Spleen (tissue), 11 donors: ENCODE measurements at regions not wholly inside any gene's neighbourhood (a gene's known extent, or its start where the extent isn't known, plus 50 kb on each side); places are given as distances from the start of the nearest gene placed in this dataset.

Experiments used
- DNase-seq: peaks from one replicate; pipeline ENCODE4 v3.0.0-alpha.2; 2020
- H3K27ac ChIP-seq, 8 donors: fragments of 200-600 bp; sonication (generic) in 7 of 8; 1 replicate in 4 of 8; 2 replicates in 4 of 8; pipeline versions ENCODE4 v1.5.0 to v1.8.0; 2016 to 2021; ENCODE audit warnings: inconsistent platforms in 4 of 8, mild to moderate bottlenecking in 4 of 8, moderate library complexity in 1 of 8
- H3K27me3 ChIP-seq, 7 donors: fragments of 200-600 bp; sonication (generic) in 6 of 7; replicated peaks in 1 of 7; 1 replicate in 4 of 7; 2 replicates in 3 of 7; pipeline versions ENCODE4 v1.5.0 to v1.8.0; 2016 to 2021; ENCODE audit warnings: inconsistent platforms in 3 of 7, mild to moderate bottlenecking in 1 of 7
- H3K36me3 ChIP-seq, 6 donors: fragments of 200-600 bp; sonication (generic) in 5 of 6; 1 replicate in 4 of 6; 2 replicates in 2 of 6; pipeline versions ENCODE4 v1.5.0 to v1.8.0; 2016 to 2021; ENCODE audit warnings: inconsistent platforms in 2 of 6
- H3K4me1 ChIP-seq, 6 donors: fragments of 200-600 bp; sonication (generic) in 5 of 6; 1 replicate in 3 of 6; 2 replicates in 3 of 6; pipeline versions ENCODE4 v1.5.0 to v1.8.0; 2016 to 2021; ENCODE audit warnings: inconsistent platforms in 3 of 6
- H3K4me3 ChIP-seq, 8 donors: fragments of 200-600 bp; sonication (generic) in 7 of 8; 1 replicate in 4 of 8; 2 replicates in 4 of 8; pipeline versions ENCODE4 v1.5.0 to v1.8.0; 2016 to 2021; ENCODE audit warnings: inconsistent platforms in 4 of 8, mild to moderate bottlenecking in 4 of 8, moderate library complexity in 2 of 8
- H3K9me3 ChIP-seq, 8 donors: fragments of 200-600 bp; sonication (generic) in 7 of 8; 1 replicate in 4 of 8; 2 replicates in 4 of 8; pipeline versions ENCODE4 v1.5.0 to v1.8.0; 2016 to 2021; ENCODE audit warnings: inconsistent platforms in 4 of 8
- CTCF ChIP-seq, 11 experiments: fragments of 200-600 bp in 7 of 11; fragments of 450-650 bp in 4 of 11; sonication (generic) in 4 of 11; IDR thresholded peaks in 8 of 11; conservative IDR thresholded peaks in 3 of 11; 1 replicate in 7 of 11; 2 replicates in 4 of 11; pipeline versions ENCODE4 v1.4.0 to v1.8.0; 2016 to 2021; ENCODE audit warnings: antibody characterized with exemption in 11 of 11, inconsistent platforms in 4 of 11, mild to moderate bottlenecking in 1 of 11
- POLR2A ChIP-seq, 3 donors: fragments of 450-650 bp; IDR thresholded peaks; one replicate each; pipeline ENCODE4 v1.5.1; 2017; ENCODE audit warnings: antibody characterized with exemption in 3 of 3, mild to moderate bottlenecking in 1 of 3
- POLR2AphosphoS5 ChIP-seq, 3 donors: sonication (generic); formaldehyde crosslinking; IDR thresholded peaks; one replicate each; pipeline ENCODE4 v1.5.1; 2017; ENCODE audit warnings: antibody characterized with exemption in 3 of 3
- WGBS, 5 donors: extraction: QIAGEN DNeasy Blood & Tissue Kit in 3 of 5; methylation state at CpG; one replicate each; pipeline versions ENCODE4 v1.1.5 to v1.1.7; 2013 to 2018; 5-methylcytosine and 5-hydroxymethylcytosine counted together
- intact Hi-C: fragments of 100-400 bp; cut with DNase I; formaldehyde crosslinking; loops from one replicate; pipeline ENCODE4 v1.15.0; 2023; ENCODE audit warnings: low total_unique reads
- donor health status: healthy with polysubstance abuse.
- donor health status: DM: no; HTN: no; CAD: no; lungs with moderate emphysema.
- donor health status: DM: no; HTN: no; CAD: no.
- donor health status: Bipolar disorder and iron deficiency.
- donor health status: healthy.
- donor health status: DM: no; HTN: no; CAD: no.
- donor health status: DM: yes; HTN: yes; CAD: no.

DNA sequence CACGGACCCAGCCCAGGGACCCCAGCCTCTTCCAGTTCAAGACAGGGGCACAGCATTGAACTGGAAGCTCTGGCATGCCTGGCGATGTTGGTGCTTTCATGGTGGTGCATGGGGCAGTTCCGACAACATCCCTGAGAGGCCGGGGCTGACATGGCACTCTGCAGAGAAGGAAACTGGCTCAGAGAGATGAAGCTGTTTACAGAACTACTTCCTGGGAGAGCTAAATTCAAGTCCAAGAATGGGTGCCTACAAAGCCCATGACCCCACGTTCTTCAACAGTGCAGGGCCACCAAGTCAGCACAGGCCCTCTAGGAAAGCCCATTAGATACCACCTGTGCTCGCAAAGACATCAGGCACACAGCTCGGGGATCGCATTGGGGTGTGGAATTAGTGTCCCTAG, 470.9 kb upstream of the MGMT start:
- no peak for DNase-seq
- TF ChIP-seq CTCF (IDR thresholded peaks at IDR 0.05 in 8 of 11, conservative IDR thresholded peaks at IDR 0.05 in 3 of 11) (no peak), POLR2AphosphoS5 (IDR thresholded peaks at IDR 0.05) (no peak), POLR2A (IDR thresholded peaks at IDR 0.05) (no peak)
- intact Hi-C loops, result no loop called here
- H3K9me3 ChIP-seq, result no peaks in the 10 kb centered on the region
- H3K4me1 ChIP-seq, result no peaks in the 10 kb centered on the region
- no peak overlapping the region for H3K27ac ChIP-seq
- 80 to 91% (median 85%) methylated on average over 6 to 8 of the region's 8 CpGs for WGBS, 5 donors
- H3K4me3 ChIP-seq, result no peak overlapping the region
- H3K27me3 ChIP-seq, result peaks cover 0 to 8% (median 0%) of the 10 kb centered on the region in 7 donors
- no peaks in the 10 kb centered on the region for H3K36me3 ChIP-seq

- TF ChIP-seq POLR2A (IDR thresholded peaks at IDR 0.05) (no peak), CTCF (IDR thresholded peaks at IDR 0.05 in 8 of 11, conservative IDR thresholded peaks at IDR 0.05 in 3 of 11) (no peak), POLR2AphosphoS5 (IDR thresholded peaks at IDR 0.05) (no peak)
- Histone ChIP-seq H3K4me1 (no peaks in the 10 kb centered on the region), H3K9me3 (no peaks in the 10 kb centered on the region), H3K27ac (no peak overlapping the region), H3K4me3 (no peak overlapping the region), H3K27me3 (peaks cover 0 to 4% (median 0%) of the 10 kb centered on the region in 7 donors), H3K36me3 (no peaks in the 10 kb centered on the region)
- 82 to 93% (median 84%) methylated on average over 10 of the region's 10 CpGs for WGBS, 5 donors
- intact Hi-C loops, result no loop called here
- no peak for DNase-seq
Measured at GRCh38 chr10:128998101-128998805, 468.8 kb upstream of the MGMT start.

- H3K36me3 ChIP-seq, result no peaks in the 10 kb centered on the region
- intact Hi-C loops, result no loop called here
- DNase-seq, result no peak
- no peak for TF ChIP-seq CTCF (IDR thresholded peaks at IDR 0.05 in 8 of 11, conservative IDR thresholded peaks at IDR 0.05 in 3 of 11)
- no peak for TF ChIP-seq POLR2A (IDR thresholded peaks at IDR 0.05)
- TF ChIP-seq POLR2AphosphoS5 (IDR thresholded peaks at IDR 0.05), result no peak
- H3K9me3 ChIP-seq, result peaks cover 0 to 11% (median 7%) of the 10 kb centered on the region in 8 donors
- H3K4me3 ChIP-seq, result no peak overlapping the region
- H3K27me3 ChIP-seq, result no peaks in the 10 kb centered on the region
- H3K4me1 ChIP-seq, result no peaks in the 10 kb centered on the region
- H3K27ac ChIP-seq, result no peak overlapping the region
- WGBS, 5 donors, result 64 to 84% (median 79%) methylated on average over 9 of the region's 9 CpGs
Measured at GRCh38 chr10:129004398-129004797, 462.6 kb upstream of the MGMT start.

GRCh38 chr10:129005080-129005479, 462.0 kb upstream of the MGMT start:
- no peak for DNase-seq
- 85 to 92% (median 91%) methylated on average over 8 of the region's 8 CpGs for WGBS, 5 donors
- TF ChIP-seq CTCF (IDR thresholded peaks at IDR 0.05 in 8 of 11, conservative IDR thresholded peaks at IDR 0.05 in 3 of 11) (no peak), POLR2AphosphoS5 (IDR thresholded peaks at IDR 0.05) (no peak), POLR2A (IDR thresholded peaks at IDR 0.05) (no peak)
- Histone ChIP-seq H3K27ac (no peak overlapping the region), H3K36me3 (no peaks in the 10 kb centered on the region), H3K4me3 (no peak overlapping the region), H3K4me1 (no peaks in the 10 kb centered on the region), H3K9me3 (peaks cover 0 to 11% (median 8%) of the 10 kb centered on the region in 8 donors), H3K27me3 (no peaks in the 10 kb centered on the region)
- intact Hi-C loops, result no loop called here
